ENCODE measurements at regions not wholly inside any gene's neighbourhood (a gene's known extent, or its start where the extent isn't known, plus 50 kb on each side); places are given as distances from the start of the nearest gene placed in this dataset.

DNA sequence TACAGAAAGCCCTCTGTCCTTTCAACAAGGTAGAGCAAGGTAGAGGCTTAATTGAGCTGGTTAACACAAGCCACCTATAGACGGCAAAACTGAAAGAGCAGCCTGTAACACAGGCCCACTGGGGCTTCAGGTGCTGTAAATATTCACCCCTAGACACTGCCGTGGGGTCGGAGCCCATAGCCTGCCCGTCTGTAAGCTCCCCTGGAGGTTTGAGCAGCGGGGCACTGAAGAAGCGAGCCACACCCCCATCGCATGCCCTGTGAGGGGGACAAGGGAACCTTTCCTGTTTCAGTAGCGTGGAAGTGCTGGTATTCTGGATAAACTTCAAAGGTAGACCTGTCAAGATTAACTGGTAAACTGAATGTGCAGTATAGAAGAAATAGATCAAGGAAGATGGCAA lies 160.4 kb downstream of the TPBG start:
- TF ChIP-seq POLR2A (IDR thresholded peaks at IDR 0.05): no peak
- TF ChIP-seq, protein P1, sequence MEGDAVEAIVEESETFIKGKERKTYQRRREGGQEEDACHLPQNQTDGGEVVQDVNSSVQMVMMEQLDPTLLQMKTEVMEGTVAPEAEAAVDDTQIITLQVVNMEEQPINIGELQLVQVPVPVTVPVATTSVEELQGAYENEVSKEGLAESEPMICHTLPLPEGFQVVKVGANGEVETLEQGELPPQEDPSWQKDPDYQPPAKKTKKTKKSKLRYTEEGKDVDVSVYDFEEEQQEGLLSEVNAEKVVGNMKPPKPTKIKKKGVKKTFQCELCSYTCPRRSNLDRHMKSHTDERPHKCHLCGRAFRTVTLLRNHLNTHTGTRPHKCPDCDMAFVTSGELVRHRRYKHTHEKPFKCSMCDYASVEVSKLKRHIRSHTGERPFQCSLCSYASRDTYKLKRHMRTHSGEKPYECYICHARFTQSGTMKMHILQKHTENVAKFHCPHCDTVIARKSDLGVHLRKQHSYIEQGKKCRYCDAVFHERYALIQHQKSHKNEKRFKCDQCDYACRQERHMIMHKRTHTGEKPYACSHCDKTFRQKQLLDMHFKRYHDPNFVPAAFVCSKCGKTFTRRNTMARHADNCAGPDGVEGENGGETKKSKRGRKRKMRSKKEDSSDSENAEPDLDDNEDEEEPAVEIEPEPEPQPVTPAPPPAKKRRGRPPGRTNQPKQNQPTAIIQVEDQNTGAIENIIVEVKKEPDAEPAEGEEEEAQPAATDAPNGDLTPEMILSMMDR (IDR thresholded peaks at IDR 0.05): no peak

Measured in esophagus squamous epithelium (tissue), 4 donors.